IMR-90 (cell line): ENCODE measurements at regions not wholly inside any gene's neighbourhood (a gene's known extent, or its start where the extent isn't known, plus 50 kb on each side); places are given as distances from the start of the nearest gene placed in this dataset.

Source experiments
- BHLHE40 ChIP-seq: fragments of 150-350 bp; IDR thresholded peaks from 2 replicates; pipeline ENCODE4 v1.6.1; 2016; ENCODE audit warnings: mild to moderate bottlenecking, low read depth, low read length
- MXI1 ChIP-seq: IDR thresholded peaks from 2 replicates; pipeline ENCODE4 v1.6.1; 2012; ENCODE audit warnings: low read depth, mild to moderate bottlenecking, low read length, moderate library complexity, borderline replicate concordance
- POLR2A ChIP-seq: IDR thresholded peaks from 2 replicates; pipeline ENCODE4 v1.6.1; 2012; ENCODE audit warnings: mild to moderate bottlenecking, low read depth, low read length
- RAD21 ChIP-seq: IDR thresholded peaks from 2 replicates; pipeline ENCODE4 v1.6.1; 2012; ENCODE audit warnings: low read length, improper control_type of control experiment
- RCOR1 ChIP-seq: IDR thresholded peaks from 2 replicates; pipeline ENCODE4 v1.6.1; 2012; ENCODE audit warnings: mild to moderate bottlenecking, low read length, improper control_type of control experiment; ENCODE audit not compliant: insufficient replicate concordance
- RFX5 ChIP-seq: IDR thresholded peaks from 2 replicates; pipeline ENCODE4 v1.8.0; 2012; ENCODE audit warnings: low read depth, mild to moderate bottlenecking, low read length, moderate library complexity
- SMC3 ChIP-seq: fragments of 150-350 bp; IDR thresholded peaks from 2 replicates; pipeline ENCODE4 v1.6.1; 2016; ENCODE audit warnings: low read depth, mild to moderate bottlenecking, antibody characterized with exemption, low read length, moderate library complexity
- USF2 ChIP-seq: fragments of 150-350 bp; IDR thresholded peaks from 2 replicates; pipeline ENCODE4 v1.6.1; 2017; ENCODE audit warnings: mild to moderate bottlenecking, antibody characterized with exemption, low read length, low read depth
- TF ChIP-seq, protein P1 (sequence below): conservative IDR thresholded peaks from 2 replicates; pipeline ENCODE4 v1.5.1; 2012; ENCODE audit warnings: mild to moderate bottlenecking, low read depth, low read length, improper control_type of control experiment
- TF ChIP-seq, protein P2 (sequence below): fragments of 150-350 bp; IDR thresholded peaks from 2 replicates; pipeline ENCODE4 v1.6.1; 2016; ENCODE audit warnings: low read depth, mild to moderate bottlenecking, low read length, moderate library complexity, borderline replicate concordance

DNA sequence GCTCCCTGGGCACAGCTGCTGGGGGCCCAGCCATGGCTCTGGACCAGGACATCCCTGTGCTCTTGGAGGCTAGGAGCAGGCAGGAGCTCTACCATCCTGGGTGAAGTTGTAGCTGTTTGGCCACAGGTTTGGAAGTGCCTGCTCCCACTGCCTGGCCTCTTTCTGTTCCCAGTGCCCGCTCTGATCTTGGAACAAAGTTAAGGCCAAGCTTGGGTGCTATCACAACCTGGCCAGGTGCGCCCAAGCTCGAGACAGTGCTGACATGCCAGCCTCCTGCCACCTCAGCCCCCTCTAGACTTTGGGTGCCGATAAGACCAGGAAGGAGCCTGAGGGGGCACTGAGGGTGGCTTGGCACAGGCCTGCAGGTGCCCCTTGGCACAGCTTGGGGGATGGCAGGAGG is 686.1 kb upstream of the AADAT start:
- no peak for TF ChIP-seq POLR2A
- TF ChIP-seq, protein P1, sequence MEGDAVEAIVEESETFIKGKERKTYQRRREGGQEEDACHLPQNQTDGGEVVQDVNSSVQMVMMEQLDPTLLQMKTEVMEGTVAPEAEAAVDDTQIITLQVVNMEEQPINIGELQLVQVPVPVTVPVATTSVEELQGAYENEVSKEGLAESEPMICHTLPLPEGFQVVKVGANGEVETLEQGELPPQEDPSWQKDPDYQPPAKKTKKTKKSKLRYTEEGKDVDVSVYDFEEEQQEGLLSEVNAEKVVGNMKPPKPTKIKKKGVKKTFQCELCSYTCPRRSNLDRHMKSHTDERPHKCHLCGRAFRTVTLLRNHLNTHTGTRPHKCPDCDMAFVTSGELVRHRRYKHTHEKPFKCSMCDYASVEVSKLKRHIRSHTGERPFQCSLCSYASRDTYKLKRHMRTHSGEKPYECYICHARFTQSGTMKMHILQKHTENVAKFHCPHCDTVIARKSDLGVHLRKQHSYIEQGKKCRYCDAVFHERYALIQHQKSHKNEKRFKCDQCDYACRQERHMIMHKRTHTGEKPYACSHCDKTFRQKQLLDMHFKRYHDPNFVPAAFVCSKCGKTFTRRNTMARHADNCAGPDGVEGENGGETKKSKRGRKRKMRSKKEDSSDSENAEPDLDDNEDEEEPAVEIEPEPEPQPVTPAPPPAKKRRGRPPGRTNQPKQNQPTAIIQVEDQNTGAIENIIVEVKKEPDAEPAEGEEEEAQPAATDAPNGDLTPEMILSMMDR: no peak
- no peak for TF ChIP-seq RFX5
- TF ChIP-seq, protein P2, sequence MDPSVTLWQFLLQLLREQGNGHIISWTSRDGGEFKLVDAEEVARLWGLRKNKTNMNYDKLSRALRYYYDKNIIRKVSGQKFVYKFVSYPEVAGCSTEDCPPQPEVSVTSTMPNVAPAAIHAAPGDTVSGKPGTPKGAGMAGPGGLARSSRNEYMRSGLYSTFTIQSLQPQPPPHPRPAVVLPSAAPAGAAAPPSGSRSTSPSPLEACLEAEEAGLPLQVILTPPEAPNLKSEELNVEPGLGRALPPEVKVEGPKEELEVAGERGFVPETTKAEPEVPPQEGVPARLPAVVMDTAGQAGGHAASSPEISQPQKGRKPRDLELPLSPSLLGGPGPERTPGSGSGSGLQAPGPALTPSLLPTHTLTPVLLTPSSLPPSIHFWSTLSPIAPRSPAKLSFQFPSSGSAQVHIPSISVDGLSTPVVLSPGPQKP: no peak
- no peak for TF ChIP-seq BHLHE40
- TF ChIP-seq SMC3: no peak
- TF ChIP-seq USF2: no peak
- TF ChIP-seq MXI1: no peak
- TF ChIP-seq RAD21: no peak
- no peak for TF ChIP-seq RCOR1
